Stimulated activated CD8-positive, alpha-beta memory T cell treated with anti-CD3 and anti-CD28 coated beads, Interleukin-7, amount 100 ng/mL, for 48 hours (primary cell): ENCODE measurements at regions not wholly inside any gene's neighbourhood (a gene's known extent, or its start where the extent isn't known, plus 50 kb on each side); places are given as distances from the start of the nearest gene placed in this dataset.
A peak's percentile ranks its signal among the peaks of the same experiment; 100 is the strongest.

Experiments used
- DNase-seq, 2 donors: peaks; one replicate each; pipeline ENCODE4 v3.0.0-alpha.2; 2020; ENCODE audit warnings: low read depth in 1 of 2; ENCODE audit errors: extremely low read depth in 1 of 2

GRCh38 chr3:42013691-42014457 is 52.0 kb upstream of the ULK4 start:
- DNase-seq: no peak

- DNase-seq: peak; percentile 32 to 48
Measured at GRCh38 chr3:42012935-42013690, 51.2 kb upstream of the ULK4 start.

- no peak for DNase-seq
Measured at GRCh38 chr3:42012383-42012934, 50.6 kb upstream of the ULK4 start.
